ENCODE measurements at regions not wholly inside any gene's neighbourhood (a gene's known extent, or its start where the extent isn't known, plus 50 kb on each side); places are given as distances from the start of the nearest gene placed in this dataset.

GRCh38 chr13:73998631-73999030 lies 135.6 kb downstream of the KLF12 start:
- no peaks in the 10 kb centered on the region for H3K4me1 ChIP-seq (ENCODE audit: insufficient read depth)
- WGBS, 3 donors: 55 to 83% (median 77%) methylated on average over 2 of the region's 2 CpGs
- H3K27me3 ChIP-seq: no peaks in the 10 kb centered on the region
- H3K4me3 ChIP-seq: no peak overlapping the region
- H3K36me3 ChIP-seq: no peaks in the 10 kb centered on the region
- no peaks in the 10 kb centered on the region for H3K9me3 ChIP-seq
- TF ChIP-seq EP300 (IDR thresholded peaks at IDR 0.05): no peak
- TF ChIP-seq POLR2A (IDR thresholded peaks at IDR 0.05): no peak
- no peak for TF ChIP-seq CTCF (IDR thresholded peaks at IDR 0.05)
- no peak for DNase-seq
- intact Hi-C loops (cut with DNase I): no loop called here
- no peak overlapping the region for H3K27ac ChIP-seq

GRCh38 chr13:73997964-73998363 lies 136.2 kb downstream of the KLF12 start:
- no peak overlapping the region for H3K27ac ChIP-seq
- DNase-seq: no peak
- no peaks in the 10 kb centered on the region for H3K4me1 ChIP-seq (ENCODE audit: insufficient read depth)
- intact Hi-C loops (cut with DNase I): no loop called here
- TF ChIP-seq EP300 (IDR thresholded peaks at IDR 0.05): no peak
- no peaks in the 10 kb centered on the region for H3K9me3 ChIP-seq
- no peaks in the 10 kb centered on the region for H3K27me3 ChIP-seq
- H3K36me3 ChIP-seq: no peaks in the 10 kb centered on the region
- no peak overlapping the region for H3K4me3 ChIP-seq

GRCh38 chr13:73996569-73996968 lies 137.6 kb downstream of the KLF12 start:
- H3K36me3 ChIP-seq: no peaks in the 10 kb centered on the region
- H3K27ac ChIP-seq: no peak overlapping the region
- H3K4me1 ChIP-seq (ENCODE audit: insufficient read depth): no peaks in the 10 kb centered on the region
- H3K27me3 ChIP-seq: no peaks in the 10 kb centered on the region
- TF ChIP-seq EP300 (IDR thresholded peaks at IDR 0.05) (no peak), CTCF (IDR thresholded peaks at IDR 0.05) (no peak), POLR2A (IDR thresholded peaks at IDR 0.05) (no peak)
- WGBS, 3 donors: 83 to 97% (median 95%) methylated on average over 4 of the region's 4 CpGs
- intact Hi-C loops (cut with DNase I): no loop called here
- H3K4me3 ChIP-seq: no peak overlapping the region
- DNase-seq: no peak
- H3K9me3 ChIP-seq: no peaks in the 10 kb centered on the region

GRCh38 chr13:73995736-73996135 lies 138.5 kb downstream of the KLF12 start:
- no peaks in the 10 kb centered on the region for H3K9me3 ChIP-seq
- H3K36me3 ChIP-seq: no peaks in the 10 kb centered on the region
- intact Hi-C loops (cut with DNase I): no loop called here
- TF ChIP-seq CTCF (IDR thresholded peaks at IDR 0.05): no peak
- no peak for TF ChIP-seq POLR2A (IDR thresholded peaks at IDR 0.05)
- TF ChIP-seq EP300 (IDR thresholded peaks at IDR 0.05): no peak
- DNase-seq: no peak
- WGBS, 3 donors: 89 to 100% (median 98%) methylated on average over 2 of the region's 2 CpGs
- no peak overlapping the region for H3K27ac ChIP-seq
- H3K27me3 ChIP-seq: no peaks in the 10 kb centered on the region
- H3K4me3 ChIP-seq: no peak overlapping the region
- no peaks in the 10 kb centered on the region for H3K4me1 ChIP-seq (ENCODE audit: insufficient read depth)

- Histone ChIP-seq H3K27ac (no peak overlapping the region), H3K4me3 (no peak overlapping the region), H3K36me3 (no peaks in the 10 kb centered on the region), H3K27me3 (no peaks in the 10 kb centered on the region), H3K9me3 (no peaks in the 10 kb centered on the region), H3K4me1 (ENCODE audit: insufficient read depth) (no peaks in the 10 kb centered on the region)
- TF ChIP-seq CTCF (IDR thresholded peaks at IDR 0.05) (no peak), EP300 (IDR thresholded peaks at IDR 0.05) (no peak), POLR2A (IDR thresholded peaks at IDR 0.05) (no peak)
- no peak for DNase-seq
- intact Hi-C loops (cut with DNase I): no loop called here
These were observed 140.5 kb downstream of the KLF12 start for GRCh38 chr13:73993661-73994060.

Measured in ovary (tissue), 7 donors.